ENCODE measurements at regions not wholly inside any gene's neighbourhood (a gene's known extent, or its start where the extent isn't known, plus 50 kb on each side); places are given as distances from the start of the nearest gene placed in this dataset.
A peak's percentile ranks its signal among the peaks of the same experiment; 100 is the strongest.

DNA sequence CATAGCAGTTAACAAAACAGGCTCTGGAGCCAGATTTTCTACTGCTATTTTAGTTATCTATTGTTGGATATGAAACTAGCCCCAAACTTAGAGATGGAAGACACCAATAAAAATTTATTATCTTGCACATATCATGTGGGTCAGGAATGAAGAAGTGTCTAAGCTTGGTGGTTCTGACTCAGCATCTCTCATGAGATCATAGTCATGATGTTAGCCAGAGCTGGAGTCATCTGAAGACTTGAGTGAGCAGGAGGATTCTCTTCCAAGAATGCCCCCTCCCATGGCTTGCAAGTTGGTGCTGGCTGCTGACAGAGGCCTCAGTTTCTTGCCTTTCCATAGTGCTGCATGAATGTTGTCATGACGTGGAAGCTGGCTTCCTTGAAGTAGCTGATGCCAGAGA, 68.2 kb upstream of the TAPT1 start:
- no peak for TF ChIP-seq Cebpa-rat (IDR thresholded peaks at IDR 0.05)
- H3K4me1 ChIP-seq: peaks cover 0 to 7% (median 0%) of the 10 kb centered on the region in 10 experiments; a peak in 3 of 20 replicates
- H3K4me3 ChIP-seq: no peak overlapping the region
- peak overlapping the region in 2 of 11 experiments; percentile 12 to 52; a peak in 3 of 22 replicates for H3K4me2 ChIP-seq
- H4K20me1 ChIP-seq: no peaks in the 10 kb centered on the region
- 0 out of 22 replicates have a peak, but pooled peaks cover 0 to 5% (median 0%) of the 10 kb centered on the region in 11 experiments for H3K9me3 ChIP-seq (replicated peaks in 1 of 11)
- no peak overlapping the region for H3K9ac ChIP-seq
- H3K27ac ChIP-seq: no peak overlapping the region
- no peaks in the 10 kb centered on the region for H3K27me3 ChIP-seq
- H3K36me3 ChIP-seq: no peaks in the 10 kb centered on the region

DNA sequence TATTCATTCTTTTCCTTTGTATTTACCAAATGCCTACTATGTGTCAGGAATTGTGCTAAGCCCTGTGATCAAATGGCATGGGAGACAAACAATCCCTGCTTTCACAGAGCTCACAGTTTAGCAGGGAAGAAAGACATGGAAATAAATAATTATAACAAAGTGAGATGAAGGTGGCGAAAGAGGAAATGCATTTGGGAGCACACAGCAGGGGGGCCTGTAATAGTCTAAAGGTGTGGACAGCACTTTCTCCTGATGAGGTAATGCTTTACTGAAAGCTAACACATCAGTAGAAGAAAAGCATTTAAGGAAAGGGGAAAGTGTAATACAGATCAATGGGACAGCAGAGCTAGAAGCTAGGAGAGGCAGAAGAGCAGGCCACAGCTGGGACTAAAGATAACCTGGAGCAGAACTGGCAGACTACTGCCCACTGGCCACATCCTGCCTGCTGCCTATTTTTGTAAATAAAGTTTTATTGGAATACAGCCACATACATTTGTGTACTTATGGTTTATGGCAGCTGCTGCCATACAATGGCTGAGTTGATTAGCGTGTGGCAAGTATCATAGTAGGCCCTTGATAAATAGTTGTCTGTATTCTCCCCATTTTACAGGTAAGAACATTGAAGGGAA, 67.1 kb upstream of the TAPT1 start:
- H3K9me3 ChIP-seq (replicated peaks in 1 of 11): 0 out of 22 replicates have a peak, but pooled peaks cover 0 to 4% (median 0%) of the 10 kb centered on the region in 11 experiments
- H3K36me3 ChIP-seq: no peaks in the 10 kb centered on the region

DNA sequence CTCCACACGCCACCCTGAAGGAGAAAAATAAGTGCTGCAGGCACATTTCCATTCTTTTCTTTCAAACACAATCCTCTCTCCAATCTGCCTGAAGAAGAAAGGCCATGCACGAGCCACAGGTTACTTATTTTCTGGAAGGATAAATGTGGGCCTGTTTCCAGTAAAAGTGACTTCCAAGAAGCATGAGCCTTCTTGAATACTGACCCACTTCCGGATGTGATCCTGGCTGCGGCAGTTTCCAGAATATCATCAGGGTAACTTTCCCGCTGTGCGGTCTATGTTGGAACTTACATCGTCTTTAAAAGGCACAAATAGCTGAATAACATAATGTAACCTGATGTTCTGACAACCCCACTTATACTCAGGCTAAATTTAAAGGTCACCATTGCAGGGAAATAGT, 66.3 kb upstream of the TAPT1 start:
- no peak for TF ChIP-seq Cebpa-rat (IDR thresholded peaks at IDR 0.05)
- Histone ChIP-seq H3K4me1 (peaks cover 0 to 7% (median 0%) of the 10 kb centered on the region in 10 experiments; a peak in 3 of 20 replicates), H3K4me3 (no peak overlapping the region), H3K4me2 (no peak overlapping the region), H3K9me3 (replicated peaks in 1 of 11) (0 out of 22 replicates have a peak, but pooled peaks cover 0 to 4% (median 0%) of the 10 kb centered on the region in 11 experiments), H3K9ac (no peak overlapping the region), H3K27me3 (no peaks in the 10 kb centered on the region), H3K36me3 (no peaks in the 10 kb centered on the region), H4K20me1 (no peaks in the 10 kb centered on the region), H3K27ac (no peak overlapping the region)

More for the DNA sequence above, 67.1 kb upstream of the TAPT1 start:
- H3K4me1 ChIP-seq: peaks cover 0 to 7% (median 0%) of the 10 kb centered on the region in 10 experiments; a peak in 3 of 20 replicates
- no peak overlapping the region for H3K4me3 ChIP-seq
- no peak overlapping the region for H3K9ac ChIP-seq
- no peaks in the 10 kb centered on the region for H4K20me1 ChIP-seq
- H3K27ac ChIP-seq: no peak overlapping the region
- H3K27me3 ChIP-seq: no peaks in the 10 kb centered on the region
- no peak for TF ChIP-seq Cebpa-rat (IDR thresholded peaks at IDR 0.05)
- no peak overlapping the region for H3K4me2 ChIP-seq

DNA sequence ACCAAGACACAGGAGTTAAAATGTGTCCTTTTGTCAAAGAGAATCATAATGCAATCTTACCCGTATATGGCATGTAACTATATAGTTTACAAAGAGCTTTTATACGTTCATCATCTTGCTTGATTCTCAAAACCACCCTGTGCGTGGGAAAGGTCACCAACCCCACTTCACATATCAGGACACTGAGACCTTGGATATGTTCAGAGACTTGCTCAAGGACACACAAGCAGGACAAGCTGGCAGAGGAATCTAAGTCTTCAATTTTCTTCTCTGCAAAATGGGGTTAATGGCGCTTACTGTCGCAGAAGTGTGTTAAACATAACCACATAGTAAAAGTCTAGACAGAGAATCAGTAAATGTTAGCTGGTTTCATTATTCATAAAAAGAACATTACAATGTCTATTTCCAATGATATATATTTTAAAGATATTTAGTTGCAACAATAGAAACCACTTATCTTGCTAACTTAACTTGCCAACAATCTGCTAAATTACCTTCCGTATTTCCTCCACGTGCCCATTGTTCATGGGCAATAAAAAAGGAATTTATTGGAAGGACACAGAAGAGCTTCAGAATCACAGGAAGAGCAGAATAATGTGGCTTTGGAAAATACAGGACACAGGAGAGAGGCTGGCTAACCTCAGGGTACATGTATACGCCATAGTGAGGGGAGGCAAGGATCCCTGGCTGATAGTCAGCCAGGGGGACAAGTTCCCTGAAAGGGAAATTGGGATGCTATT, 64.6 kb upstream of the TAPT1 start:
- no peak overlapping the region for H3K4me3 ChIP-seq

DNA sequence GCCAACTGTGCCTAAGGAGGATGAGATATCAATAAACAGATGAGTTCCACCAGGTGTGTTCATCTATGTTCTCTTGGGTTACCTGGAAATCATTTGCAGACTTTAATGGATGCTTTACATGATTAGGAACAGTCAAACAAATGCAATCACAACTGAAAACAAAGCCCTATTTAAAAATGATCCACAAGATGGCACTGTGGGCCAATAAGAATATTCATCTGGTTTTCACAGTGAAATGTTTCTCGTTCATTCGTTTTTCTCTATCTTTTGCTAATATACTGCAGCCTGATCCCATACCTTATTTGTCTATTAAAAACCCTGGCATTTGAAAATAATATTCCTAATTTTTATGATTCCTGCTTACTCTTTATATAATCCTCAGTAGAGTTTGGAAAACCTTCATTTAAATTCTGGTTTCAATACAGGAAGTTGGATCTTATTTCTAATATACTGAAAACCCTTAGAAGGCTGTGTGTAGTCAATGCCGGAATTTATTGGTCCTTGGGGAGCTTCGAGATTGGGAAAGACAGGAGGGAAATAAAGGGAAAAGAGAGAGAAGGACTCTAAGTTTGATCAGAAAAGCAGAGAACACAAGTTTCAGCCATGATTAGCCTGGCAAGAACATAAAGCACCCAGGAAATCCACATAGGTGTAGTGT, 63.8 kb upstream of the TAPT1 start:
- Histone ChIP-seq H3K27me3 (no peaks in the 10 kb centered on the region), H3K9me3 (replicated peaks in 1 of 11) (peaks cover 3 to 6% (median 5%) of the 10 kb centered on the region in 11 experiments; a peak in 20 of 22 replicates), H3K4me1 (peaks cover 0 to 7% (median 0%) of the 10 kb centered on the region in 10 experiments; a peak in 3 of 20 replicates), H3K4me3 (no peak overlapping the region), H4K20me1 (no peaks in the 10 kb centered on the region), H3K9ac (0 out of 22 replicates have a peak overlapping the region, but pooled peaks of 1 of the 11 experiments have one; percentile 47), H3K36me3 (no peaks in the 10 kb centered on the region), H3K4me2 (peak overlapping the region in 3 of 11 experiments; percentile 7 to 46 (median 43); a peak in 3 of 22 replicates), H3K27ac (no peak overlapping the region)
- no peak for TF ChIP-seq Cebpa-rat (IDR thresholded peaks at IDR 0.05)

More for the DNA sequence above, 64.6 kb upstream of the TAPT1 start:
- H3K4me1 ChIP-seq: peaks cover 0 to 7% (median 0%) of the 10 kb centered on the region in 10 experiments; a peak in 3 of 20 replicates
- no peak overlapping the region for H3K4me2 ChIP-seq
- no peak overlapping the region for H3K27ac ChIP-seq
- no peaks in the 10 kb centered on the region for H3K9me3 ChIP-seq (replicated peaks in 1 of 11)
- no peaks in the 10 kb centered on the region for H3K36me3 ChIP-seq
- H4K20me1 ChIP-seq: no peaks in the 10 kb centered on the region
- TF ChIP-seq Cebpa-rat (IDR thresholded peaks at IDR 0.05): no peak
- H3K27me3 ChIP-seq: no peaks in the 10 kb centered on the region
- H3K9ac ChIP-seq: no peak overlapping the region

DNA sequence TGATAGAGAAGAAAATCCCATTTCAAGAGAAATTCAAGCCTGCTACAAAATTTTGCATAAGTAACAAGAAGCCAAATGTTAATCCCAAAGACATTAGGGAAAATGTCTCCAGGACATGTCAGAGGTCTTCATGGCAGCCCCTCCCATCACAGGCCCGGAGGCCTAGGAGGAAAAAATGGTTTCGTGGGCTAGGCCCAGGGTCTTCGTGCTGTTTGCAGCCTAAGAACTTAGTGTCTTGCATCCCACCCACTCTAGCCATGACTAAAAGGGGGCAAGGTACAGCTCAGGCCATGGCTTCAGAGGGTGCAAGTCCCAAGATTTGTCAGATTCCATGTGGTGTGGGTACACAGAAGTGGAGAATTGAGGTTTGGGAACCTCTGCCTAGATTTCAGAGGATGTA, 57.8 kb upstream of the TAPT1 start:
- Histone ChIP-seq H3K36me3 (peaks cover 0 to 8% (median 0%) of the 10 kb centered on the region in 11 experiments; a peak in 4 of 22 replicates), H3K4me3 (no peak overlapping the region), H3K9me3 (replicated peaks in 1 of 11) (peaks cover 27 to 41% (median 34%) of the 10 kb centered on the region in 11 experiments), H3K27ac (no peak overlapping the region), H3K4me1 (no peaks in the 10 kb centered on the region), H3K4me2 (no peak overlapping the region), H4K20me1 (no peaks in the 10 kb centered on the region), H3K27me3 (no peaks in the 10 kb centered on the region), H3K9ac (no peak overlapping the region)
- TF ChIP-seq Cebpa-rat (IDR thresholded peaks at IDR 0.05): no peak

DNA sequence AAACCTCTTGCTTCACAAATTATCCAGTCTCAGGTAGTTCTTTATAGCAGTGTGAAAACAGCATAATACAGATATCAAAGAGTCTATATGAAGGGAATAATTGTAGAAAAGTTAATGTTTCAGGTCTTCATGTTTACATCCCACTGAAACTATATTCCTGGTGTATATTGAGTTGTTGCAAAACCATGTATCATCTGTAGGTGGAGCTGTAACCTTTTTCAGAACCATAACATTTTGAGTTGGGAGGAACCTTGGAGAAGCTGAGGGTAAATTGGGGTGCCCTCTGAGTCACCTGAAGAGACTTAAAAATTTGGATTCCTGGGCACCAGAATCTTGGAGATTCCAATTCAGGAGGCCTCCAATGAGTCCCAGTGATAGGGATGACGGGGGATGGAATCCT, 51.9 kb upstream of the TAPT1 start:
- TF ChIP-seq Cebpa-rat (IDR thresholded peaks at IDR 0.05): no peak
- Histone ChIP-seq H3K27me3 (no peaks in the 10 kb centered on the region), H3K9me3 (replicated peaks in 1 of 11) (peaks cover 42 to 63% (median 45%) of the 10 kb centered on the region in 11 experiments), H3K4me2 (no peak overlapping the region), H3K4me3 (no peak overlapping the region), H3K36me3 (peaks cover 0 to 12% (median 6%) of the 10 kb centered on the region in 11 experiments; a peak in 8 of 22 replicates), H3K27ac (no peak overlapping the region), H3K4me1 (no peaks in the 10 kb centered on the region), H3K9ac (no peak overlapping the region), H4K20me1 (no peaks in the 10 kb centered on the region)
